ENCODE measurements at regions not wholly inside any gene's neighbourhood (a gene's known extent, or its start where the extent isn't known, plus 50 kb on each side); places are given as distances from the start of the nearest gene placed in this dataset.

DNA sequence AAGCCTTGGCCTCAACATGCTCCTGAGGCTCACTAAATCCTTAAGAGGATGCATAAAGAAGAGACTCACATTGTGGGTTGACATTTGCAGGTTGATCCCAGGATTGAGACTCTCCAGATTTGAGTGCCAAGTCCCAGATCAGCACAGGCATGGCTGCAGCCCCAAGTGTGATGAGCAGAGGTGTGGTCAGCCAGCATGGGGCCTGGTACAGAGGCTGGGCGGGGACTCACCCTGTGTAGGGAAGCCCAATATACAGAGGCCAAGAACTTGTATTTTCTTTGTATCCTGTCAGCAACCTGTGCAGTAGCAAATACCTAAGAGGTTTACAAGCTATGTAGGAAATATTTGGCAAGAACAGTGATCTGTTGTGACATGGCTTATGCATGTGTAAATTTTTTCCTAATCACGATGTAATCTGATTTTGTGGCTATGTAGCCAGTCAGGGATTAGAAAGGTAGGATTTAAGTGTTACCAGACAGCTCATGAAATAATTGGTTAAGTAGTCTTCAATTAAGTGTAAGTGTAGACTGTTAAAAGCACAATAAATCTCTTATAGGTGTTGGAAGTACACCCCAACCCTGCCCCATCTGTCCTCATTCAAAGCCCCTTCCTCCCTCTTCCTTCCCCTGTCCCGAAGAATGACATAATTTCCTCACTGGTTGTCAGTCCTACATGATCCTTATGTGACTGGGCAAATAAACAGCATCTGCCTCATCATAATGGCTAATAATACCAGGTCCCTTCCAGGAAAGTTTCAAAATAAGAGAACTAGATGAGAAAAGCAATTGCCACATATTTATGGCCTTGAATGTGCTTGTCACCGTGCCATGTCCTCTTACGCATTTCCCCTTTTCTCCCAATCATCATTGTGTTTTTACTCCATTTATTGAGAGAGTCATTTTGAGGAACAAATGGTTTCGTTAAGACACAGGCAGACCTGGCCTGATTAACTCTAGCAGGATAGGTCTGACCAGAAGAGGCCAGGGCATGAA lies 120.9 kb downstream of the HLX start:
- TF ChIP-seq, protein P1, sequence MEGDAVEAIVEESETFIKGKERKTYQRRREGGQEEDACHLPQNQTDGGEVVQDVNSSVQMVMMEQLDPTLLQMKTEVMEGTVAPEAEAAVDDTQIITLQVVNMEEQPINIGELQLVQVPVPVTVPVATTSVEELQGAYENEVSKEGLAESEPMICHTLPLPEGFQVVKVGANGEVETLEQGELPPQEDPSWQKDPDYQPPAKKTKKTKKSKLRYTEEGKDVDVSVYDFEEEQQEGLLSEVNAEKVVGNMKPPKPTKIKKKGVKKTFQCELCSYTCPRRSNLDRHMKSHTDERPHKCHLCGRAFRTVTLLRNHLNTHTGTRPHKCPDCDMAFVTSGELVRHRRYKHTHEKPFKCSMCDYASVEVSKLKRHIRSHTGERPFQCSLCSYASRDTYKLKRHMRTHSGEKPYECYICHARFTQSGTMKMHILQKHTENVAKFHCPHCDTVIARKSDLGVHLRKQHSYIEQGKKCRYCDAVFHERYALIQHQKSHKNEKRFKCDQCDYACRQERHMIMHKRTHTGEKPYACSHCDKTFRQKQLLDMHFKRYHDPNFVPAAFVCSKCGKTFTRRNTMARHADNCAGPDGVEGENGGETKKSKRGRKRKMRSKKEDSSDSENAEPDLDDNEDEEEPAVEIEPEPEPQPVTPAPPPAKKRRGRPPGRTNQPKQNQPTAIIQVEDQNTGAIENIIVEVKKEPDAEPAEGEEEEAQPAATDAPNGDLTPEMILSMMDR (IDR thresholded peaks at IDR 0.05): no peak
- TF ChIP-seq POLR2A (IDR thresholded peaks at IDR 0.05): no peak

Measured in Peyer's patch (tissue), 4 donors.